HG03521 (cell line): ENCODE measurements at regions not wholly inside any gene's neighbourhood (a gene's known extent, or its start where the extent isn't known, plus 50 kb on each side); places are given as distances from the start of the nearest gene placed in this dataset.
A peak's percentile ranks its signal among the peaks of the same experiment; 100 is the strongest.

ENCODE experiments used
- ATAC-seq: cut with Tn5 transposase; IDR thresholded peaks from one replicate; pipeline ENCODE4 v1.9.1; 2021; ENCODE audit warnings: mild to moderate bottlenecking, moderate library complexity; ENCODE audit not compliant: unreplicated experiment

DNA sequence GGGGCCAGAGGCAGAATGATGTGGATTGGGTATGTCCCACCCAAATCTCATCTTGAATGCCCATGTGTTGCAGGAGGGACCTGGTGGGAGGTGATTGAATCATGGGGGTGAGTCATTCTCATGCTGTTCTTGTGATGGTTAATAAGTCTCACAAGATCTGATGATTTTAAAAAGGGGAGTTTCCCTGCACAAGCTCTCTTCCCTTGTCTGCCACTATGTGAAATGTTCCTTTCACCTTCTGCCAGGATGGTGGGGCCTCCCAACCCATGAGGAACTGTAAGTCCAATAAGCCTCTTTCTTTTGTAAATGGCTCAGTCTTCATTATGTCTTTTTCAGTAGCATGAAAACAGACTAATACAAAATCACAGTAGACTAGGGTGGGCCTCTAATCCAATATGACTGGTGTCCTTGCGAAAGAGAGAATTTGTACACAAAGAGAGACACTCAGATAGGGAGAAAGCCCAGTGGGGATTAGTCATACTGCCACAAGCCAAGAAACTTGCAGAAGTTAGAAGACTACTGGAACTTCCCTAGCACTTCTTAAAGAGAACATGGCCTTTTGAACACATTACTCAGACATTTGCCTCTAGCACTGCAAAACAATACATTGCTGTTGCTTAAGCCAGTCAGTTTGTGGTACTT, 68.4 kb downstream of the ANXA1 start:
- peak; percentile 76 for ATAC-seq

GRCh38 chr9:73223594-73223993, 71.9 kb downstream of the ANXA1 start:
- no peak for ATAC-seq

DNA sequence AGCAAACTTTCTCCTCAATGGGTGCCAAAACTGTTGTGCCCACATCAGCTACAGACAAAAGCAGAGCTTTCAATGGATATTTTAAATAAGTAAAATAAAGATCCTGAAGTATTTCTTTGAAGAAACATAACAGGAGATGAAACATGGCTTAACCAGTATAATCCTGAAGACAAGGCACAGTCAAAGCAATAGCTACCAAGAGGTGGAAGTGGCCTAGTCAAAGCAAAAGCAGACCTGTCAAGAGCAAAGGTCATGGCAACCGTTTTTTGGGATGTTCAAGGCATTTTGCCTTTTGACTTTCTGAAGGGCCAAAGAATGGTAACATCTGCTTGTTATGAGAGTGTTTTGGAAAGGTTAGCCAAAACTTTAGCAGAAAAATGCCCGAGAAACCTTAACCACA, 77.9 kb downstream of the ANXA1 start:
- no peak for ATAC-seq

GRCh38 chr9:73230251-73230650, 78.6 kb downstream of the ANXA1 start:
- ATAC-seq: no peak

DNA sequence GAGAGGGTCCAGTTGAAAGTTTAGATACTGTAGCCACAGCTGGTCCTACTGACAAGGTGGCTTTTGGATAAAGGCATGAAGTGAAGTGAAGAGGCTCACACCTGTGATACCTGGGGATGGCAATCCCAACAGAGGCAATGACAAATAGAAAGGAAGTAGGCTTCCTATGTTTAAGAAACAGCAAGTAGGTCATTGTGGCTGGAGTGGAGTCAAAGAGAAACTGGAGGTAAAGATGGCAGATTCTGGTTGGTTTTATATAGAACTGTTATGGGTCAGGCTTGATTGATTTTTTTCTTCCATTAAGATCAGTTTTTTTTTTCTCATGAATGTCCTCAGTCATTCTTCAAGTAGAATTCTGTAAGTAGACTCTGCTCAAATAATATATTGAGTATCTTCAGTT, 79.5 kb downstream of the ANXA1 start:
- no peak for ATAC-seq

DNA sequence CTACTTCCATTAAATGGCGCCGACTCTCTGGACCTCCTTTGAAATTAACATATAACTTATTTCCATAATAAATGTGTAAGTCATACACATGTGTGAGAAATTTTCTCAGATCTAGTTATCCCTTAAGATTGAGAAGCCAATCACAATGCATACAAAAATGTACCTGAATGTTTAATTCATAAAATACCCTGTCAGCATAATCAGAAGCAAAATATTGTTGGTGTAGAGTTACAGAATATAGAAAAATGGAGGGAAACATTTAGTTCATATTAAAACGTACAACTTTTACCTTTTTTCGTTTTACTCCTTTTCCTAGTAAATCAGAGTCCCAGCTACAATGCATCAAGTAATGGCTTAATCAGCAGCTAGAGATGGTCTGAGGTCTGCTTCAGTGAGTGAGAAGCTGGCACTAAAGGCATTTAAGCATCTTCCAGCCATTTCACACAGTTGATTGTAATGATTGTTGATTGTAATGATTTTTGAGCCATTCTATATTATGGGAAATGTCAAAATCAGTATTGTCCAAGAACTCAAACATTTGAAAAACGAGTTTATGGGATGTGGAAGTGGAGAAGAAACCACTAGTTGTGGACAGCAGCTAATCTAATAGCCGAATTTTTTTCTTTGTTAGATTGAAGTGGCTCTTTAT, 81.8 kb downstream of the ANXA1 start:
- ATAC-seq: no peak

GRCh38 chr9:73234008-73234360, 82.3 kb downstream of the ANXA1 start:
- no peak for ATAC-seq

DNA sequence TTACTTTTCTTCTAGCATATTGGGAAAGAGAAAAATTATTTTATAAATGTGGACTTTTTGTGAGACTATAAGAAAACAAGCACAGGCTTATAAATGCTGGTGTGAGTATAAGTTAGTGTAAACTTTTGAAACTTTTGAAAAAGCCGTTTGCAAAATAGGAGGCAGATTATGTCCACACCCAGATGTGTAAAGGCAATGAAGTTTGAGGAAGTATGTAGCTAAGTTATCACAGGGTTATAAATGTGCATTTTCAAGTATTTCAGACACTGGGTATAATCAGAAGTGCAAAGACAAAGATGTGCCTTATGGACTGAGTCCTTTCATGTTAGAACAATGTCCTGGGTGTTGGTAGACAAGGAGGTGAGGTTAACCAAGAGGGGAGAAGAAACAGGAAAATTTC, 85.5 kb downstream of the ANXA1 start:
- ATAC-seq: no peak

GRCh38 chr9:73239570-73240265, 88.1 kb downstream of the ANXA1 start:
- ATAC-seq: no peak

GRCh38 chr9:73243078-73243477, 91.4 kb downstream of the ANXA1 start:
- ATAC-seq: no peak

- ATAC-seq: no peak
Observed at GRCh38 chr9:73259086-73259696, 107.5 kb downstream of the ANXA1 start.

DNA sequence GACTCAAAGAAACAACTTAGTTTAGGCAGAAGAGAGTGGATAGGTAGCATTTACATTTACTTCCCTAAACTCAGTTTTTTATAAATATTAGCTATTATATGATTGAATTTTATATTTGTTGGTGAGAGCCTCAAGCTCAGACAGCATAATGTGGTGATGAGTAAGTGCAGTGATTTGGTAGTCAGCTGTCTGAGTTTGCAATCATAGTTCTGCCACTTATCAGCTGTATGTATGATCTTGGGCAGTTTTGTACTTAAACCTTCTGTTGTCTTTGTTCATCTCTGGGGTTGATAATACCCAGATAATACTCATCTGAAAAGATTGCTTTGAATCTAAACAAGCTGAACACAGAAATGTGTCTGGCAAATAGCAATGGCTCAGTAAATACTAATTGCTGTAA, 108.8 kb downstream of the ANXA1 start:
- no peak for ATAC-seq

- no peak for ATAC-seq
Observed at GRCh38 chr9:73264631-73265030, 113.0 kb downstream of the ANXA1 start.

DNA sequence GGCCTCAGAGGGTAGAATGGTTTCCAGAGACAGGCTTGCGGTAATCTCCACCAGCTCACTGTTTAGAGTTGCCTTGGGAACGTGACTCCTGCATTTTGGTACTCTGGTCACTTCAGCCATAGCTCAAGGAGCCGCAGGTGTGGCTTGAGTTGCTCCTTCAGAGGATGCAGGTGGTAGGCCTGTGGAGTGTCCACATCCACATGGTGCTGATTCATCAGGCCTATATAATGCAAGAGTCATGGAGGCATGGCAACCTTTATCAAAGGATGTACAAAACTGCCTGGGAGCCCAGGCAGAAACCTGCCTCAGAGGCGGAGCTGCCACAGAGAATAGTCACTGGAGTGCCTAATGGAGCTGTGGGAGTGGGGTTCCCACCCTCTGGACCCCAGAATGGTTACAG, 114.2 kb downstream of the ANXA1 start:
- ATAC-seq: no peak

- ATAC-seq: no peak
Observed at GRCh38 chr9:73269430-73270101, 117.9 kb downstream of the ANXA1 start.

DNA sequence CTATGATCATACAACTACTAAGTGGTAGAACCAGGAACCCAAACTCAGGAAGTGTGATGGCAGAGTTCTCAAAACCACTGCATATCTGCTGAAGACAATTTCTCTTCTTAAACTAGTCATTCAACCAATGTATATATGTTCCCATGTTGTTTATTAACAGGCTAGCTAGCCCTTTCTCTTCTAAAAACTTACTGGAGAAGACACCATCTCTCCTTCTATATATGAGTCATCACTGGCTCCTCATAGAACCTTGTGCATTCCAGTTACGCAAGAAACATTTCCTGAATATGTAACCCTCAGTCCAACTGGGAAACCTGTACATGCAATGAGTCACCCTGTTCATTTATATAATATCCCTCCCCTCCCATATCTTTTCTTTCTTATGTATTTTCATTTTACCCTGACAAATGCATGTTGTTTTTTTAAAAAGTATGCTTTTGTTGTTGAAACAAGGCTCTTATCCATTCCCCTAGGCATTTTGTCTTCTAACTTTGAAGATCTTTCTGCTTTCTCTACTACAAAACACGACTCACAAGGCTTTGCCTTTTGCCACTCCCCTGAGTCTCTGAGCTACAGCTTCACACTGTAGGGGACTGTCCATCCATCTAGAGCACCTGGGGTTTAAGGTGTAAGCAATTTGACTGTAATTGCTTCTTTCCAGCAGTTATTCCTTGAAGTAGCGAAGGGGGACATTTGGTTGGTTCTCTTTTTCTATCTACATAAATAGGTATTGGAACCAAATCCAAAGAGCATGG, 119.5 kb downstream of the ANXA1 start:
- ATAC-seq: peak; percentile 54

GRCh38 chr9:73280113-73280512, 128.4 kb downstream of the ANXA1 start:
- no peak for ATAC-seq

- ATAC-seq: no peak
Observed at GRCh38 chr9:73284377-73284776, 132.7 kb downstream of the ANXA1 start.

DNA sequence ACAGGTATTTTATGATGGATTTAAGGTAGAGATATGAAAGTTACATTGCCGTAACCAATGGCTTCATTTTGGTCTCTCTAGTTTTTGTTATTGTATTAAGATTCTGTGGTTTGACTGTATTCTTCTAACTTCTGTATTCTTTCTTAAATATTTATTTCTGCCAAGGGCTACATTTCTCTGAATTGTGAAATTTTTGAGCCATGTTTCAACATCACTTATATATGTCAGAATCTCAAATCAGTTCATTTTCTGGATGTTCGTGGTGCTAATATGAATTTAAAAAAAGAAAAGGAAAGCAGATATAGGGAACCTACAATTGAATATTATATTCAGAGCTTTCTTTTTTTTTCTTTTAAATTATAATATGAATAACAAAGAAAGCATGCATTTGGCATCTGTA, 142.7 kb downstream of the ANXA1 start:
- no peak for ATAC-seq

- ATAC-seq: no peak
Observed at GRCh38 chr9:73325983-73326382, 174.3 kb downstream of the ANXA1 start.

GRCh38 chr9:73327149-73327548, 175.5 kb downstream of the ANXA1 start:
- no peak for ATAC-seq
